ENCODE measurements at regions not wholly inside any gene's neighbourhood (a gene's known extent, or its start where the extent isn't known, plus 50 kb on each side); places are given as distances from the start of the nearest gene placed in this dataset.

- TF ChIP-seq TAF1 (conservative IDR thresholded peaks at IDR 0.05): no peak
These were observed 1220.9 kb downstream of the PCDH9 start (continued) for GRCh38 chr13:66009241-66009640.

DNA sequence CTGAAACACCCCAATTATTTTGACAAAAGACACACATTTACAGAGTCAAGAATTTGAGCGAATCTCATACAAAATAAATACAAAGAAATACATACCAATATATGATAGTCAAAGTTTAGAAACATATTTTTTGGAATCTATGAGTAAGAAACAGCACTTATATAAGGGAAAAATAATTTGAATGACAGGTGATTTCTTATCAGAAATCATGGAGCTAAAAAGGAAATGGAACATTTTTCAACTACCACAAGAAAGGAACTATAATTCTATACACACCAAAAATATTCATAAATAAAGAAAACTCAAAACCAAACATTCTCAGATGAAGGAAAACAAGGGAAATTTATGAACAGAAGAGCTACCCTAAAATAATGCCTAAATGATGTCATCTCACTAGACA is 1226.6 kb downstream of the PCDH9 start:
- Histone ChIP-seq H3K4me3 (ENCODE audit: low read depth in 1 of 3, low read length in 3 of 3) (no peak overlapping the region), H3K9ac (ENCODE audit: low read depth in 1 of 2, low read length in 2 of 2) (no peak overlapping the region), H3K4me1 (ENCODE audit: control insufficient read depth in 4 of 4, insufficient read depth in 4 of 4, low read length in 3 of 4) (no peaks in the 10 kb centered on the region), H3K27me3 (ENCODE audit: control insufficient read depth in 4 of 4, insufficient read depth in 4 of 4, low read length in 3 of 4) (no peaks in the 10 kb centered on the region), H3K9me3 (ENCODE audit: control insufficient read depth in 4 of 4, low read length in 3 of 4) (peaks cover 0 to 4% (median 0%) of the 10 kb centered on the region in 4 donors), H3K36me3 (ENCODE audit: control insufficient read depth in 4 of 4, insufficient read depth in 3 of 4, low read depth in 1 of 4, low read length in 3 of 4) (no peaks in the 10 kb centered on the region), H3K27ac (ENCODE audit: low read depth in 1 of 2, low read length in 2 of 2) (no peak overlapping the region)
- no peak for TF ChIP-seq RAD21 (IDR thresholded peaks at IDR 0.05)
- no peak for TF ChIP-seq ATF3 (IDR thresholded peaks at IDR 0.05)
- no peak for TF ChIP-seq YY1 (IDR thresholded peaks at IDR 0.05)
- DNase-seq (ENCODE audit: low spot score): no peak
- WGBS: 76% methylated on average over 1 of the region's 1 CpG

DNA sequence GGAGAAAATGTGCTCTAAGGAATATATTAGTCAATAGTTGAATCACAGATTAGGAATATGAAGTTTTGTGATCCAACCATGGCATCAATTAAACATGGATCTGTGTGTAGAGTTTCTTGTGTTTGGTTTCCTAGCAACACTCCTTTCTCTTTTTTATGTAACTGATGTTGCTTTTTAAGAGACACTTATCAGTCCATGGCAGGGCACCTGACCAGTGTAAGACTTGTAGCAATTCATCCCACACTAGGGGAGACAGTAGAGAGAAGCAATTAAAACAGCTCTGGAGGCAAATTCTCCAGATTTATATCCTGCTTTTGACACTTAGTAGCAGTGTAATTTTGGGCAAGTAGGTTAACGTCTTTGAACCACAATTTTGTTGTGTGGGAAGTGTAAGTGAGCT is 1229.0 kb downstream of the PCDH9 start:
- TF ChIP-seq SP1 (IDR thresholded peaks at IDR 0.05) (no peak), FOXA1 (IDR thresholded peaks at IDR 0.05) (no peak), RAD21 (IDR thresholded peaks at IDR 0.05) (no peak), TAF1 (conservative IDR thresholded peaks at IDR 0.05) (no peak), HNF4A (conservative IDR thresholded peaks at IDR 0.05) (no peak), REST (IDR thresholded peaks at IDR 0.05) (no peak), MAX (IDR thresholded peaks at IDR 0.05) (no peak), ATF3 (IDR thresholded peaks at IDR 0.05) (no peak), NR2F2 (IDR thresholded peaks at IDR 0.05) (no peak), JUND (IDR thresholded peaks at IDR 0.05) (no peak), GABPA (IDR thresholded peaks at IDR 0.05 in 1 of 2, conservative IDR thresholded peaks at IDR 0.05 in 1 of 2) (no peak)
- TF ChIP-seq, protein P1, sequence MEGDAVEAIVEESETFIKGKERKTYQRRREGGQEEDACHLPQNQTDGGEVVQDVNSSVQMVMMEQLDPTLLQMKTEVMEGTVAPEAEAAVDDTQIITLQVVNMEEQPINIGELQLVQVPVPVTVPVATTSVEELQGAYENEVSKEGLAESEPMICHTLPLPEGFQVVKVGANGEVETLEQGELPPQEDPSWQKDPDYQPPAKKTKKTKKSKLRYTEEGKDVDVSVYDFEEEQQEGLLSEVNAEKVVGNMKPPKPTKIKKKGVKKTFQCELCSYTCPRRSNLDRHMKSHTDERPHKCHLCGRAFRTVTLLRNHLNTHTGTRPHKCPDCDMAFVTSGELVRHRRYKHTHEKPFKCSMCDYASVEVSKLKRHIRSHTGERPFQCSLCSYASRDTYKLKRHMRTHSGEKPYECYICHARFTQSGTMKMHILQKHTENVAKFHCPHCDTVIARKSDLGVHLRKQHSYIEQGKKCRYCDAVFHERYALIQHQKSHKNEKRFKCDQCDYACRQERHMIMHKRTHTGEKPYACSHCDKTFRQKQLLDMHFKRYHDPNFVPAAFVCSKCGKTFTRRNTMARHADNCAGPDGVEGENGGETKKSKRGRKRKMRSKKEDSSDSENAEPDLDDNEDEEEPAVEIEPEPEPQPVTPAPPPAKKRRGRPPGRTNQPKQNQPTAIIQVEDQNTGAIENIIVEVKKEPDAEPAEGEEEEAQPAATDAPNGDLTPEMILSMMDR (IDR thresholded peaks at IDR 0.05; ENCODE audit: low read depth, low read length, missing input control): no peak
- no peaks in the 10 kb centered on the region for H3K36me3 ChIP-seq (ENCODE audit: control insufficient read depth in 4 of 4, insufficient read depth in 3 of 4, low read depth in 1 of 4, low read length in 3 of 4)
- H3K27ac ChIP-seq (ENCODE audit: low read depth in 1 of 2, low read length in 2 of 2): no peak overlapping the region
- H3K4me1 ChIP-seq (ENCODE audit: control insufficient read depth in 4 of 4, insufficient read depth in 4 of 4, low read length in 3 of 4): no peaks in the 10 kb centered on the region
- no peak overlapping the region for H3K9ac ChIP-seq (ENCODE audit: low read depth in 1 of 2, low read length in 2 of 2)
- H3K4me3 ChIP-seq (ENCODE audit: low read depth in 1 of 3, low read length in 3 of 3): no peak overlapping the region
- DNase-seq (ENCODE audit: low spot score): no peak
- H3K27me3 ChIP-seq (ENCODE audit: control insufficient read depth in 4 of 4, insufficient read depth in 4 of 4, low read length in 3 of 4): no peaks in the 10 kb centered on the region
- 41% methylated on average over 1 of the region's 1 CpG for WGBS
- peaks cover 0 to 4% (median 0%) of the 10 kb centered on the region in 4 donors for H3K9me3 ChIP-seq (ENCODE audit: control insufficient read depth in 4 of 4, low read length in 3 of 4)

Measured in liver (tissue), 8 donors.